ENCODE measurements at regions not wholly inside any gene's neighbourhood (a gene's known extent, or its start where the extent isn't known, plus 50 kb on each side); places are given as distances from the start of the nearest gene placed in this dataset.
"Not testable (repeated sequence)": the region's sequence is repeated elsewhere in the genome, so short reads cannot be mapped to it uniquely, and the experiment has no call there.

DNA sequence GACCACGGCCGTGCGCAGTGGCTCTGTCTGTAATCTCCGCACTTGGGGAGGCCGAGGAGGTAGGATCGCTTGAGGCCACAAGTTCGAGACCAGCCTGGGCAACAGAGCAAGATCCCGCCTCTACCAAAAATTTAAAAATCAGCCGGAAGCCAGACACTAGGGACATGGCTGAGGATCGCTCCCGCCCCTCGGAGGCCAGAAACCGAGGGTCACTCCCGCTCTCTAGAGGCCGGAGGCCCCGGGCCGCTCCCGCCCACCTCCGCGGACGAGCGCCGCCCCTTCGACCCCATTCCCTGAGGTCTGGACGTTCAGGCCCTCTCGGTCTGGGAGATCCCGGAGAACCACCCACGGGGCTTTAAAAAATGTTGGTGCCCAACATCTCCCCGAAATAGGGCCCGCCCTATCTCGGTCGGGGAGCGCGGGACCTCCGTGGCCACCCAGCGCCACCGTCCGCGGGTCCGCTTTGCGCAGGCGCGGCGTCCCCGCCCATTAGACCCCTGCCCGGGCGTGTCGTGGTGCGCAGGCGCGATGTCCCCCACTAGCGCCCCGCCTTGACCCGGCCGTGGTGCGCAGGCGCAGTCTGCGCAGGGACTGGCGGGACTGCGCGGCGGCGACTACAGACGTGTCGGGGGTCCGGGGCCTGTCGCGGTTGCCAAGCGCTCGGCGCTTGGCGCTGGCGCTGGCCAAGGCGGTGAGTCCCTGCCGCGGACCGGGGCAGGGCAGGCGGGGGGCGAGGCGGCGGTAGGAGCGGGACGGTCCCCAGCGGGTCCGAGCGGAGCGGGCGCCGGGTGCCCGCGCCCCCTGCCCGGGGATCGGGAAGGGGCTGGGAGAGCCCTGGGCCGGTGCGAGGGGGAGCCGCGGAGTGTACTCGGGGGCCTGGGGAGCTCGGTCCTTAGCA lies 63.1 kb upstream of the MUC20 start:
- TF ChIP-seq, protein P1, sequence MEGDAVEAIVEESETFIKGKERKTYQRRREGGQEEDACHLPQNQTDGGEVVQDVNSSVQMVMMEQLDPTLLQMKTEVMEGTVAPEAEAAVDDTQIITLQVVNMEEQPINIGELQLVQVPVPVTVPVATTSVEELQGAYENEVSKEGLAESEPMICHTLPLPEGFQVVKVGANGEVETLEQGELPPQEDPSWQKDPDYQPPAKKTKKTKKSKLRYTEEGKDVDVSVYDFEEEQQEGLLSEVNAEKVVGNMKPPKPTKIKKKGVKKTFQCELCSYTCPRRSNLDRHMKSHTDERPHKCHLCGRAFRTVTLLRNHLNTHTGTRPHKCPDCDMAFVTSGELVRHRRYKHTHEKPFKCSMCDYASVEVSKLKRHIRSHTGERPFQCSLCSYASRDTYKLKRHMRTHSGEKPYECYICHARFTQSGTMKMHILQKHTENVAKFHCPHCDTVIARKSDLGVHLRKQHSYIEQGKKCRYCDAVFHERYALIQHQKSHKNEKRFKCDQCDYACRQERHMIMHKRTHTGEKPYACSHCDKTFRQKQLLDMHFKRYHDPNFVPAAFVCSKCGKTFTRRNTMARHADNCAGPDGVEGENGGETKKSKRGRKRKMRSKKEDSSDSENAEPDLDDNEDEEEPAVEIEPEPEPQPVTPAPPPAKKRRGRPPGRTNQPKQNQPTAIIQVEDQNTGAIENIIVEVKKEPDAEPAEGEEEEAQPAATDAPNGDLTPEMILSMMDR (IDR thresholded peaks at IDR 0.05; ENCODE audit: low read depth, low read length): not testable (repeated sequence)
- TF ChIP-seq POLR2A (IDR thresholded peaks at IDR 0.05; ENCODE audit: extremely low read depth, insufficient read length): peak; percentile 51
- TF ChIP-seq, protein P2, sequence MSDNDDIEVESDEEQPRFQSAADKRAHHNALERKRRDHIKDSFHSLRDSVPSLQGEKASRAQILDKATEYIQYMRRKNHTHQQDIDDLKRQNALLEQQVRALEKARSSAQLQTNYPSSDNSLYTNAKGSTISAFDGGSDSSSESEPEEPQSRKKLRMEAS (IDR thresholded peaks at IDR 0.05; ENCODE audit: low read depth, low read length): not testable (repeated sequence)
- TF ChIP-seq MYC (IDR thresholded peaks at IDR 0.05; ENCODE audit: low read depth, low read length): not testable (repeated sequence)
